Tibial artery (tissue), 4 donors: ENCODE measurements at regions not wholly inside any gene's neighbourhood (a gene's known extent, or its start where the extent isn't known, plus 50 kb on each side); places are given as distances from the start of the nearest gene placed in this dataset.

Source experiments
- DNase-seq, 2 donors: peaks; one replicate each; pipeline ENCODE4 v3.0.0-alpha.2; 2019
- H3K27ac ChIP-seq, 2 donors: fragments of 200-600 bp; sonication (generic) in 1 of 2; 1 replicate in 1 of 2; 2 replicates in 1 of 2; pipeline ENCODE4 v1.5.1; 2018 to 2019; ENCODE audit warnings: mild to moderate bottlenecking in 1 of 2
- H3K27me3 ChIP-seq, 2 donors: fragments of 200-600 bp; sonication (generic) in 1 of 2; one replicate each; pipeline versions ENCODE4 v1.5.1 to v1.6.0; 2016 to 2019
- H3K36me3 ChIP-seq, 3 donors: fragments of 200-600 bp; sonication (generic) in 2 of 3; one replicate each; pipeline ENCODE4 v1.5.1; 2016 to 2019; ENCODE audit warnings: mild to moderate bottlenecking in 2 of 3
- H3K4me1 ChIP-seq, 4 donors: fragments of 200-600 bp; sonication (generic) in 2 of 4; 1 replicate in 3 of 4; 2 replicates in 1 of 4; pipeline ENCODE4 v1.5.1; 2016 to 2019
- H3K4me3 ChIP-seq, 2 donors: fragments of 200-600 bp; sonication (generic) in 1 of 2; 1 replicate in 1 of 2; 2 replicates in 1 of 2; pipeline ENCODE4 v1.5.1; 2018 to 2019; ENCODE audit warnings: mild to moderate bottlenecking in 2 of 2
- H3K9me3 ChIP-seq, 3 donors: fragments of 200-600 bp; sonication (generic) in 1 of 3; one replicate each; pipeline ENCODE4 v1.5.1; 2016 to 2019
- CTCF ChIP-seq, 2 experiments: fragments of 200-600 bp in 1 of 2; fragments of 450-650 bp in 1 of 2; IDR thresholded peaks; one replicate each; pipeline ENCODE4 v1.5.1; 2017 to 2019; ENCODE audit warnings: antibody characterized with exemption in 2 of 2, mild to moderate bottlenecking in 1 of 2, moderate library complexity in 1 of 2
- intact Hi-C: fragments of 100-400 bp; cut with DNase I; formaldehyde crosslinking; loops from one replicate; pipeline ENCODE4 v1.15.0; 2023; ENCODE audit warnings: low total_unique reads

GRCh38 chr11:105203569-105204240, 64.1 kb upstream of the CARD18 start:
- TF ChIP-seq CTCF (IDR thresholded peaks at IDR 0.05) = no peak
- H3K9me3 ChIP-seq = no peaks in the 10 kb centered on the region
- H3K36me3 ChIP-seq = no peaks in the 10 kb centered on the region
- intact Hi-C loops = no loop called here
- H3K4me1 ChIP-seq = no peaks in the 10 kb centered on the region
- DNase-seq = no peak
- no peak overlapping the region for H3K4me3 ChIP-seq
- H3K27me3 ChIP-seq = no peaks in the 10 kb centered on the region
- no peak overlapping the region for H3K27ac ChIP-seq

- no peaks in the 10 kb centered on the region for H3K4me1 ChIP-seq
- no peak for DNase-seq
- H3K4me3 ChIP-seq = no peak overlapping the region
- intact Hi-C loops = no loop called here
- H3K36me3 ChIP-seq = no peaks in the 10 kb centered on the region
- H3K27me3 ChIP-seq = no peaks in the 10 kb centered on the region
- no peak overlapping the region for H3K27ac ChIP-seq
- TF ChIP-seq CTCF (IDR thresholded peaks at IDR 0.05) = no peak
- H3K9me3 ChIP-seq = no peaks in the 10 kb centered on the region
Observed at GRCh38 chr11:105202844-105203548, 63.4 kb upstream of the CARD18 start.

- intact Hi-C loops = no loop called here
- Histone ChIP-seq H3K4me1 (no peaks in the 10 kb centered on the region), H3K27ac (no peak overlapping the region), H3K9me3 (no peaks in the 10 kb centered on the region), H3K27me3 (no peaks in the 10 kb centered on the region), H3K4me3 (no peak overlapping the region), H3K36me3 (no peaks in the 10 kb centered on the region)
- no peak for TF ChIP-seq CTCF (IDR thresholded peaks at IDR 0.05)
- DNase-seq = no peak
Observed at GRCh38 chr11:105202422-105202821, 62.9 kb upstream of the CARD18 start.

- Histone ChIP-seq H3K4me3 (no peak overlapping the region), H3K27ac (no peak overlapping the region), H3K9me3 (no peaks in the 10 kb centered on the region), H3K36me3 (no peaks in the 10 kb centered on the region), H3K4me1 (no peaks in the 10 kb centered on the region), H3K27me3 (no peaks in the 10 kb centered on the region)
- TF ChIP-seq CTCF (IDR thresholded peaks at IDR 0.05) = no peak
- intact Hi-C loops = no loop called here
- no peak for DNase-seq
Observed at GRCh38 chr11:105201166-105201565, 61.6 kb upstream of the CARD18 start.

GRCh38 chr11:105197071-105197815, 57.7 kb upstream of the CARD18 start:
- Histone ChIP-seq H3K4me3 (no peak overlapping the region), H3K4me1 (no peaks in the 10 kb centered on the region), H3K36me3 (no peaks in the 10 kb centered on the region), H3K9me3 (no peaks in the 10 kb centered on the region), H3K27me3 (no peaks in the 10 kb centered on the region), H3K27ac (no peak overlapping the region)
- DNase-seq = no peak
- intact Hi-C loops = no loop called here
- TF ChIP-seq CTCF (IDR thresholded peaks at IDR 0.05) = no peak
